Naive thymus-derived CD4-positive, alpha-beta T cell (primary cell): ENCODE measurements at regions not wholly inside any gene's neighbourhood (a gene's known extent, or its start where the extent isn't known, plus 50 kb on each side); places are given as distances from the start of the nearest gene placed in this dataset.

Experiments
- ATAC-seq: fragments of 150-1000 bp; cut with Tn5 transposase; 2 replicates; pipeline ENCODE4 v1.10.0; 2021; ENCODE audit warnings: mild to moderate bottlenecking, moderate library complexity
- CTCF ChIA-PET: fragments of 350-600 bp; sonication (Branson Sonifier 250); formaldehyde crosslinking; loops from one replicate; lab custom pipeline; 2021; ENCODE audit warnings: antibody characterized with exemption; lab: Charles Lee
- POLR2A ChIA-PET: fragments of 350-600 bp; sonication (Branson Sonifier 250); formaldehyde crosslinking; loops from one replicate; lab custom pipeline; 2021; ENCODE audit warnings: antibody characterized with exemption, inconsistent platforms; lab: Charles Lee
- DNase-seq, 9 donors: peaks; one replicate each; pipeline versions ENCODE4 v3.0.0 to v3.0.0-alpha.2; 2020 to 2022; ENCODE audit warnings: mixed read lengths in 1 of 9
- H3K27ac ChIP-seq: one replicate; pipeline ENCODE4 v1.7.0; 2013; ENCODE audit warnings: mild to moderate bottlenecking, low read depth, low read length, moderate library complexity
- H3K27me3 ChIP-seq, 2 donors: one replicate each; pipeline ENCODE4 v1.7.0; 2013; ENCODE audit warnings: low read length in 2 of 2, mild to moderate bottlenecking in 2 of 2, moderate library complexity in 2 of 2; ENCODE audit not compliant: control insufficient read depth in 2 of 2, insufficient read depth in 2 of 2
- H3K36me3 ChIP-seq, 3 experiments: 1 replicate in 2 of 3; 2 replicates in 1 of 3; pipeline ENCODE4 v1.7.0; 2013; ENCODE audit warnings: low read length in 3 of 3, mild to moderate bottlenecking in 3 of 3, moderate library complexity in 1 of 3; ENCODE audit not compliant: insufficient read depth in 3 of 3, control insufficient read depth in 2 of 3
- H3K4me1 ChIP-seq, 2 donors: one replicate each; pipeline ENCODE4 v1.7.0; 2013; ENCODE audit warnings: low read length in 2 of 2, mild to moderate bottlenecking in 2 of 2, moderate library complexity in 1 of 2; ENCODE audit not compliant: control insufficient read depth in 2 of 2, insufficient read depth in 2 of 2
- H3K4me3 ChIP-seq: 2 replicates; pipeline ENCODE4 v1.7.0; 2013; ENCODE audit warnings: mild to moderate bottlenecking, low read length
- H3K9me3 ChIP-seq, 3 experiments: 1 replicate in 2 of 3; 2 replicates in 1 of 3; pipeline ENCODE4 v1.7.0; 2013; ENCODE audit warnings: low read length in 3 of 3; ENCODE audit not compliant: control insufficient read depth in 2 of 3
- H3K27ac Mint-ChIP-seq, 9 donors: one replicate each; pipeline ENCODE4 v1.8.0; 2020 to 2022; ENCODE audit warnings: mixed read lengths in 9 of 9, mild to moderate bottlenecking in 8 of 9, moderate library complexity in 5 of 9, inconsistent platforms in 2 of 9
- H3K27me3 Mint-ChIP-seq, 5 donors: one replicate each; pipeline ENCODE4 v1.8.0; 2021 to 2022; ENCODE audit warnings: mixed read lengths in 5 of 5, mild to moderate bottlenecking in 1 of 5
- H3K36me3 Mint-ChIP-seq, 5 donors: one replicate each; pipeline ENCODE4 v1.8.0; 2020 to 2022; ENCODE audit warnings: mixed read lengths in 5 of 5, mild to moderate bottlenecking in 3 of 5, inconsistent platforms in 1 of 5
- H3K4me1 Mint-ChIP-seq, 7 donors: one replicate each; pipeline ENCODE4 v1.8.0; 2020 to 2022; ENCODE audit warnings: mixed read lengths in 7 of 7, mild to moderate bottlenecking in 3 of 7, inconsistent platforms in 1 of 7
- H3K4me3 Mint-ChIP-seq, 10 donors: one replicate each; pipeline ENCODE4 v1.8.0; 2020 to 2022; ENCODE audit warnings: mild to moderate bottlenecking in 10 of 10, mixed read lengths in 10 of 10, moderate library complexity in 6 of 10, inconsistent platforms in 2 of 10
- H3K9me3 Mint-ChIP-seq, 11 donors: one replicate each; pipeline ENCODE4 v1.8.0; 2020 to 2022; ENCODE audit warnings: mixed read lengths in 11 of 11, mild to moderate bottlenecking in 4 of 11, inconsistent platforms in 1 of 11, moderate library complexity in 1 of 11
- intact Hi-C, 2 donors: fragments of 100-400 bp; cut with micrococcal nuclease; formaldehyde crosslinking; loops; one replicate each; pipeline ENCODE4 v1.15.1; 2023

DNA sequence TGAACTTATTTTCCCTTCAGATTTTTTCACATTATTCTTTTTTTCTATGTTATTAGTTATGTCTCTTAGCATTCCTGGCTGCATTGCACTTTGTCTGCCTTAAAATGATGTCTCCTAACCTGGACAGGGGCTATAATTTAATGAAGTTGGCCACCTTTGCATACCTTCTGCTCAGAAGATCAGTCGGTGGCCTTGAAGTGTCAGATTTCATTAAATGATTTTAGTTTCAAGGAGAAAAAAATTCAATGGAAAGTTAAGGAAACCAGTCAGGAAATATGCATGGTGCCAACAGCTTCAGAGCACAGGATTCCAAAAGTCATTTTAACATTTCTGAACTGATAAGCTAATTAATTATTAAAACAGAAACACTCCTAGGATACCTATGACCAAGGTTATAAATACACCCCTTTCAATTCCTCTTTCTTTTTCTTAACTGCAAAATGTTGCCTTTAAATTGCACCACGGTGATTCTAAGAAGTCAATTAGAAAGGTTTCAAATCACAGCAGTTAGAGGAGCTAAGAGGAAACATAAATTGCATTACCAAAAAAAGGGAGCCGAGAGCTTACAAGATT lies 533.4 kb downstream of the KCNJ2 start:
- Mint-ChIP-seq H3K9me3 (peaks cover 0 to 8% (median 0%) of the 10 kb centered on the region in 11 donors), H3K36me3 (no peaks in the 10 kb centered on the region), H3K4me3 (no peak overlapping the region), H3K27me3 (peaks cover 0 to 4% (median 0%) of the 10 kb centered on the region in 5 donors), H3K27ac (no peak overlapping the region), H3K4me1 (no peaks in the 10 kb centered on the region)
- Histone ChIP-seq H3K27me3 (peaks cover 0 to 2% of the 10 kb centered on the region in 2 donors), H3K9me3 (no peaks in the 10 kb centered on the region), H3K4me3 (no peak overlapping the region), H3K27ac (no peak overlapping the region), H3K36me3 (no peaks in the 10 kb centered on the region), H3K4me1 (no peaks in the 10 kb centered on the region)
- intact Hi-C loops, result no loop called here
- ATAC-seq, result no peak
- ChIA-PET POLR2A (no interaction called here), CTCF (no interaction called here)
- no peak for DNase-seq

DNA sequence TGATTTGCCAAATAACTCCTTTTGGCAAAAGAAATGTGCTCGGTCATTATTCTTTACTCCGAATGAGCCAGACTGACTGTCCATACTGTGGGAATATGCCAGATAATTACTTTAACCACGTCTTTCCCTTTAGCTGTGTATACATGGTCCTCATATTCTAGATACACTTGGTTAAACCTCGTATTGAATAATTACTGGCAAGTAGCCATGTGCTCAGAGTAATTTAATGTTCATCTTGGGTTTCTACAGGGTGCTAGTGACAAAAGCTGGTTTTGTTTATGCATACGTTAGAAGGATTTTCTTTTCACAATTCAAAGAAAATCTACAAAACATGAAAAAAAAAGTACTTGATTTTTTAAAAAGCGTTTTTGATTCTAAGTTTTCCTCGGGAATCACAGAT lies 540.3 kb downstream of the KCNJ2 start:
- no peak for DNase-seq
- POLR2A ChIA-PET, result no interaction called here
- CTCF ChIA-PET, result interaction anchor here (0.6 kb wide), 1 partner anchor 32 kb away, joined by 3 read pairs; no protein-coding TSS in a partner anchor
- intact Hi-C loops, result no loop called here
- ATAC-seq, result no peak
- no peaks in the 10 kb centered on the region for H3K4me1 Mint-ChIP-seq
- peaks cover 0 to 3% (median 0%) of the 10 kb centered on the region in 5 donors for H3K27me3 Mint-ChIP-seq
- Histone ChIP-seq H3K36me3 (no peaks in the 10 kb centered on the region), H3K4me3 (no peak overlapping the region), H3K4me1 (no peaks in the 10 kb centered on the region), H3K27ac (no peak overlapping the region), H3K27me3 (no peaks in the 10 kb centered on the region), H3K9me3 (no peaks in the 10 kb centered on the region)
- H3K9me3 Mint-ChIP-seq, result peaks cover 0 to 10% (median 4%) of the 10 kb centered on the region in 11 donors
- H3K36me3 Mint-ChIP-seq, result no peaks in the 10 kb centered on the region
- H3K4me3 Mint-ChIP-seq, result no peak overlapping the region
- H3K27ac Mint-ChIP-seq, result no peak overlapping the region

DNA sequence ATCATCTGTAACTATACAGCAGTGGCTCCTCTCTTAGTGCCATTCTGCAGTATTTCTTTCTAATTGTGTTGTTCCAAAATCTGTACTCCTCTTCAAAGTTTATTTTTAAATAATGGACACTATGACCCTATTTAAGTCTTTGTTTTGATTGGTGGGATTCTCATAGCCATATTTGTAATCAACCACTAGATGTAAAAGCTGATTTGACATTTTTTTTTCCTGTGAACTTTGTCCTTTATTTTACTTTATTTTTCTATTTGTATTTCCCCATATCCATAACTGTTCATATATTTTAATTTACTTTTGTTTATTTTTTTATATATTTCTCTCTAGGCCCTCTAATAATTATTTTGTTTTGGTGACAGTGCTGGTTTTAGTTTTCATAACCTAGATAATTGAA lies 544.4 kb downstream of the KCNJ2 start:
- Mint-ChIP-seq H3K27me3 (peaks cover 0 to 3% (median 0%) of the 10 kb centered on the region in 5 donors), H3K4me1 (no peaks in the 10 kb centered on the region), H3K27ac (no peak overlapping the region), H3K9me3 (peaks cover 0 to 5% (median 0%) of the 10 kb centered on the region in 11 donors), H3K4me3 (no peak overlapping the region), H3K36me3 (no peaks in the 10 kb centered on the region)
- Histone ChIP-seq H3K4me3 (no peak overlapping the region), H3K27ac (no peak overlapping the region), H3K4me1 (no peaks in the 10 kb centered on the region), H3K27me3 (no peaks in the 10 kb centered on the region), H3K36me3 (no peaks in the 10 kb centered on the region), H3K9me3 (no peaks in the 10 kb centered on the region)
- DNase-seq (no peak), ATAC-seq (no peak)
- intact Hi-C loops, result no loop called here
- CTCF ChIA-PET, result no interaction called here
- POLR2A ChIA-PET, result no interaction called here

DNA sequence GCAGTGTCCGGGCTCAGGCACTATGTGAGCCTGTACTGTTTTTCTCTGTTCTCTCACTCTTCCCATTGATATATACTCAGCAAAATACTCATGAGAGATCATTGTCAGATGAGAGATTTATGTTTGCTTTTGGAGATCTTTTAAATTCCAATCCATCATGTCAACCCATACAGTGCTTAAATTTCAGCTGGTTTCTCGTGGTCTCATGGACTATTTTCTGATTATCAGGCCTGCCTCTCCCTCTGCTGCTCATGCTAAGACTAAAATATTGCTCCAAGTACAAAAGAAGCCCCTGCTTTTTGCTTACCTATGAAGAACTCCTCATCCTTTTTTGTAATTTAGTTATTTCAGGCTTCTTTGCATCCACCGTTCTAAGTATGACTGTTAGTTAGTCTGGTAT lies 547.2 kb downstream of the KCNJ2 start:
- Histone ChIP-seq H3K27ac (no peak overlapping the region), H3K27me3 (no peaks in the 10 kb centered on the region), H3K4me1 (no peaks in the 10 kb centered on the region), H3K4me3 (no peak overlapping the region), H3K36me3 (no peaks in the 10 kb centered on the region), H3K9me3 (no peaks in the 10 kb centered on the region)
- H3K4me3 Mint-ChIP-seq, result no peak overlapping the region
- H3K27me3 Mint-ChIP-seq, result no peaks in the 10 kb centered on the region
- intact Hi-C loops, result no loop called here
- ATAC-seq (no peak), DNase-seq (no peak)
- H3K36me3 Mint-ChIP-seq, result no peaks in the 10 kb centered on the region
- no peak overlapping the region for H3K27ac Mint-ChIP-seq
- ChIA-PET POLR2A (no interaction called here), CTCF (no interaction called here)
- no peaks in the 10 kb centered on the region for H3K4me1 Mint-ChIP-seq
- H3K9me3 Mint-ChIP-seq, result peaks cover 0 to 9% (median 0%) of the 10 kb centered on the region in 11 donors

DNA sequence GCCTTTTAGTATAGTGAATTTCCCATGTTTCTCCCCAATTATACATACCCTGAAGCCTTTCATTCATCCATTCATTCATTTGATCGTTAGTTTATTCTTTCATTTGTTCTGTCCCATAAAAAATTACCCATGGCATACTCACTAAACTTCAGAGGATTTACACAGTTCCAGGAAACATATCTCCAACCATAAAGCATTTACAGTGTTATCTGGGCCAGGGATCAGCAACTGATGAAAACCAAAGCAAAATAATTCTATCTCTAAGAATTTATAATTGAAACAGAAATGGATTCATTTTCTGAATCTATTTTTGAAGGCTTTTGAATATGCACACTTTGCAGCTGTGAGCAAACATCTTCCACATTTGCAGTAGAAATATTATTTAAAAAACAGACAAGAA lies 547.7 kb downstream of the KCNJ2 start:
- intact Hi-C loops, result no loop called here
- Histone ChIP-seq H3K27me3 (no peaks in the 10 kb centered on the region), H3K36me3 (no peaks in the 10 kb centered on the region), H3K27ac (no peak overlapping the region), H3K4me3 (no peak overlapping the region), H3K9me3 (no peaks in the 10 kb centered on the region), H3K4me1 (no peaks in the 10 kb centered on the region)
- H3K4me3 Mint-ChIP-seq, result no peak overlapping the region
- no peaks in the 10 kb centered on the region for H3K27me3 Mint-ChIP-seq
- no peak for DNase-seq
- ChIA-PET POLR2A (no interaction called here), CTCF (no interaction called here)
- H3K4me1 Mint-ChIP-seq, result no peaks in the 10 kb centered on the region
- no peak for ATAC-seq
- no peak overlapping the region for H3K27ac Mint-ChIP-seq
- H3K36me3 Mint-ChIP-seq, result no peaks in the 10 kb centered on the region
- H3K9me3 Mint-ChIP-seq, result peaks cover 0 to 9% (median 0%) of the 10 kb centered on the region in 11 donors

DNA sequence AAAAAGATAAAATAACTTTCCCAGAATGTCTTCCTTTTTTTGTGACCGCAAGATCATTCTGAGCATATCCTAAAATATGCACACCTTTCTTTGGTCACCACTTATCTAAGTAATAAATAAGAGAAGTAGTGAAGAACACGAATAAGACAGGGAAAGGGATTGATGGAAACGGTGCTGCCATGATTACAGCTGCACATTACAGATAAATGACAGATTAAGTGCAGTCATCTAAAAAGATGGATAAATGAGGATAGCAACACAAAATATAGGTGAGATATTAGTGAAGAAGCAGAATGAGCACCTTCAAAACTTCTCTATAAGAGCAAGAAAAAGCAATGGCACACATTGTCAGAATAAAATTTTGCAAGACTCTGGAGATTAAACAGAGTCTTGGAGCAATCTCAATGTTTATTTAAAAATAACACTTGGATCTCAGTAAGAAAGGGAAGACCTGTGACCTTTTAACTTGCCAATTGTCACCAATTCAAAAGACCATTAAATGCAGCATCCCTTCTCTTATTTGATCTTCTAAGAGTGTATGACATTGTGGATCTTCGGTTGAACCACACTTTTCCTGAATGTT lies 567.1 kb downstream of the KCNJ2 start:
- Mint-ChIP-seq H3K4me3 (no peak overlapping the region), H3K27me3 (peaks cover 0 to 4% (median 0%) of the 10 kb centered on the region in 5 donors), H3K27ac (no peak overlapping the region), H3K9me3 (peaks cover 0 to 15% (median 0%) of the 10 kb centered on the region in 11 donors), H3K36me3 (no peaks in the 10 kb centered on the region), H3K4me1 (no peaks in the 10 kb centered on the region)
- intact Hi-C loops, result no loop called here
- Histone ChIP-seq H3K36me3 (no peaks in the 10 kb centered on the region), H3K4me1 (no peaks in the 10 kb centered on the region), H3K4me3 (no peak overlapping the region), H3K27me3 (no peaks in the 10 kb centered on the region), H3K27ac (no peak overlapping the region), H3K9me3 (no peaks in the 10 kb centered on the region)
- POLR2A ChIA-PET, result no interaction called here
- ATAC-seq (no peak), DNase-seq (no peak)
- CTCF ChIA-PET, result no interaction called here

DNA sequence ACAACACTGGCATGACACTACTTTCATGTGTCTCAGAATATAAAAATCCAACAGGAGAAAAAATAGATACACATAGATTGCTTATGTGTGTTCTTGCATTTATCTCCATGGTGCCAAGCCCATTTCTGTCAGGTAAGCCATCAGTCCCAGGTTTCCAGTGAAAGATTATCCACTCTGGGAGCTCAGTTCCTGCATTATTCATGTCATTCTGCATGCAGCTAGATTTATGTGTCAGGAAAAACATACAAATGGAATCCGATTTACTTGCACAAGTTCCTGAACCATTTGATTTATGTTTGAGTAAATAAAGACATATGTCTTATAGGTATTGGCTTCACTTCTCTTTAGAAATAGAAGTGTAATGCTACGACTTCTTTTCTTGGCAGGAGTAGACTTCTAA lies 569.7 kb downstream of the KCNJ2 start:
- intact Hi-C loops, result no loop called here
- H3K27ac ChIP-seq, result no peak overlapping the region
- CTCF ChIA-PET, result no interaction called here
- no peak for ATAC-seq
- peaks cover 0 to 10% (median 1%) of the 10 kb centered on the region in 11 donors for H3K9me3 Mint-ChIP-seq
- POLR2A ChIA-PET, result no interaction called here
- no peak overlapping the region for H3K4me3 Mint-ChIP-seq
- H3K4me1 Mint-ChIP-seq, result no peaks in the 10 kb centered on the region
- no peaks in the 10 kb centered on the region for H3K4me1 ChIP-seq
- no peak overlapping the region for H3K4me3 ChIP-seq
- no peak for DNase-seq
- H3K27ac Mint-ChIP-seq, result no peak overlapping the region
- no peaks in the 10 kb centered on the region for H3K9me3 ChIP-seq
- peaks cover 0 to 4% (median 0%) of the 10 kb centered on the region in 5 donors for H3K27me3 Mint-ChIP-seq
- no peaks in the 10 kb centered on the region for H3K36me3 ChIP-seq
- no peaks in the 10 kb centered on the region for H3K27me3 ChIP-seq
- no peaks in the 10 kb centered on the region for H3K36me3 Mint-ChIP-seq
